Right atrium auricular region (tissue), 2 donors: ENCODE measurements at regions not wholly inside any gene's neighbourhood (a gene's known extent, or its start where the extent isn't known, plus 50 kb on each side); places are given as distances from the start of the nearest gene placed in this dataset.

Experiments used
- DNase-seq: peaks from one replicate; pipeline ENCODE4 v3.0.0-alpha.2; 2019; ENCODE audit warnings: low spot score
- H3K27ac ChIP-seq, 2 donors: fragments of 200-600 bp; sonication (generic); 1 replicate in 1 of 2; 2 replicates in 1 of 2; pipeline ENCODE4 v1.5.1; 2016 to 2019
- H3K27me3 ChIP-seq, 2 donors: fragments of 200-600 bp; sonication (generic); one replicate each; pipeline versions ENCODE4 v1.5.1 to v1.6.0; 2017 to 2019
- H3K36me3 ChIP-seq: fragments of 200-600 bp; sonication (generic); one replicate; pipeline ENCODE4 v1.5.1; 2016
- H3K4me1 ChIP-seq, 2 donors: fragments of 200-600 bp; sonication (generic); one replicate each; pipeline versions ENCODE4 v1.5.1 to v1.6.0; 2017 to 2019
- H3K4me3 ChIP-seq, 2 donors: fragments of 200-600 bp; sonication (generic); 1 replicate in 1 of 2; 2 replicates in 1 of 2; pipeline ENCODE4 v1.5.1; 2017 to 2019; ENCODE audit warnings: mild to moderate bottlenecking in 1 of 2, moderate library complexity in 1 of 2
- H3K9me3 ChIP-seq, 2 donors: fragments of 200-600 bp; sonication (generic); one replicate each; pipeline ENCODE4 v1.5.1; 2019
- CTCF ChIP-seq, 2 donors: fragments of 200-600 bp; sonication (generic); IDR thresholded peaks; one replicate each; pipeline ENCODE4 v1.5.1; 2019; ENCODE audit warnings: antibody characterized with exemption in 2 of 2

- no peak overlapping the region for H3K27ac ChIP-seq
- no peak for DNase-seq
- no peaks in the 10 kb centered on the region for H3K9me3 ChIP-seq
- H3K4me1 ChIP-seq, result no peaks in the 10 kb centered on the region
- H3K27me3 ChIP-seq, result no peaks in the 10 kb centered on the region
- no peak for TF ChIP-seq CTCF (IDR thresholded peaks at IDR 0.05)
- H3K4me3 ChIP-seq, result no peak overlapping the region
- no peaks in the 10 kb centered on the region for H3K36me3 ChIP-seq
Observed at GRCh38 chr13:72163678-72164077, 296.7 kb upstream of the DACH1 start.

DNA sequence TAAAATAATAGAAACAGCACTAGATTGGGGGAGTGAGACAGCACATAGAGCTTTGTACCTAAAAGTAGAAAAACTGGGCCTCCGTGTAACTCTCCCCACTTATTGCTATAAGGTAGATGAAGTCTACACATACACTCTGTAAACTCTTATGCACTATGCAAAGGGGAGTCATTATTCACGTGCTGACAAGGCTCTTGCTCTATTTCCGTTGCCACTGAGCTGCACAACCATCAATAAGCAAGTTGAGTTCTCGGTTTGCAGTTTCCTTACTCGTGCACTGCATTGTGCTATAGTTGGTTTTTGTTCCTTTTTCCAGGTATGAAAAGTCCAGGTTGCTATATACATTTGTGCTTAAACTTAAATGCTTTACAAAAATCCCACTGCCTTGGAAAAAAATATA, 294.0 kb upstream of the DACH1 start:
- H3K9me3 ChIP-seq, result no peaks in the 10 kb centered on the region
- no peak for TF ChIP-seq CTCF (IDR thresholded peaks at IDR 0.05)
- no peaks in the 10 kb centered on the region for H3K36me3 ChIP-seq
- no peaks in the 10 kb centered on the region for H3K4me1 ChIP-seq
- no peak overlapping the region for H3K4me3 ChIP-seq
- H3K27me3 ChIP-seq, result no peaks in the 10 kb centered on the region
- no peak overlapping the region for H3K27ac ChIP-seq
- DNase-seq, result no peak

- Histone ChIP-seq H3K4me3 (no peak overlapping the region), H3K4me1 (no peaks in the 10 kb centered on the region), H3K9me3 (no peaks in the 10 kb centered on the region), H3K27ac (no peak overlapping the region), H3K36me3 (no peaks in the 10 kb centered on the region), H3K27me3 (no peaks in the 10 kb centered on the region)
- DNase-seq, result no peak
- no peak for TF ChIP-seq CTCF (IDR thresholded peaks at IDR 0.05)
Observed at GRCh38 chr13:72156760-72157159, 289.8 kb upstream of the DACH1 start.

GRCh38 chr13:72153272-72153671, 286.3 kb upstream of the DACH1 start:
- no peaks in the 10 kb centered on the region for H3K27me3 ChIP-seq
- TF ChIP-seq CTCF (IDR thresholded peaks at IDR 0.05), result no peak
- H3K27ac ChIP-seq, result no peak overlapping the region
- DNase-seq, result no peak
- H3K36me3 ChIP-seq, result no peaks in the 10 kb centered on the region
- H3K4me3 ChIP-seq, result no peak overlapping the region
- no peaks in the 10 kb centered on the region for H3K4me1 ChIP-seq
- no peaks in the 10 kb centered on the region for H3K9me3 ChIP-seq

- H3K4me3 ChIP-seq, result no peak overlapping the region
- H3K27me3 ChIP-seq, result no peaks in the 10 kb centered on the region
- H3K9me3 ChIP-seq, result no peaks in the 10 kb centered on the region
- TF ChIP-seq CTCF (IDR thresholded peaks at IDR 0.05), result no peak
- no peak overlapping the region for H3K27ac ChIP-seq
- no peaks in the 10 kb centered on the region for H3K36me3 ChIP-seq
- no peaks in the 10 kb centered on the region for H3K4me1 ChIP-seq
- no peak for DNase-seq
Observed at GRCh38 chr13:72151241-72151640, 284.2 kb upstream of the DACH1 start.

DNA sequence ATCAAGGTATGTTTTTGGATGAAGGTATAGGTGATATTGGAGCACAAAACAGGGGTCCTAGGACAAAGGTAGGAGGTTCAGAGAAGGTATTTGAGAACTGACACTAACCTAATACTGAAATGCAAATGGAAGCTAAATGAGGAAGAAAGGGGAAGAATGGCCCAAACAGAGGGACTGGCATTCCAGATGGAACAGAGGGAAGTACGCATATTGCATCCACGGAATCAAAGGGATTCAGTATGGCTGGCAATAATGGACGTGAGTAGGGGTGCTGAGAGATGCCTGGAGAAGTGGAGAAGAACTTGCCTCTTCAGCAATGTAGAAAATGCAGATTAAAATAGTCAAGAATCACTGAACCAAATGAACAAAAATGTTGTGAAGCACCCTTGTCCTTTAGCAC, 283.5 kb upstream of the DACH1 start:
- no peak overlapping the region for H3K4me3 ChIP-seq
- H3K9me3 ChIP-seq, result no peaks in the 10 kb centered on the region
- no peak for TF ChIP-seq CTCF (IDR thresholded peaks at IDR 0.05)
- DNase-seq, result no peak
- H3K27me3 ChIP-seq, result no peaks in the 10 kb centered on the region
- H3K27ac ChIP-seq, result no peak overlapping the region
- H3K36me3 ChIP-seq, result no peaks in the 10 kb centered on the region
- no peaks in the 10 kb centered on the region for H3K4me1 ChIP-seq
